ENCODE measurements at regions not wholly inside any gene's neighbourhood (a gene's known extent, or its start where the extent isn't known, plus 50 kb on each side); places are given as distances from the start of the nearest gene placed in this dataset.

GRCh38 chr11:116185551-116185950 lies 587.2 kb downstream of the BUD13 start:
- no peak for ATAC-seq
- no peak for TF ChIP-seq PPARA (CRISPR knock-in tag; IDR thresholded peaks at IDR 0.05; ENCODE audit: borderline replicate concordance)
- TF ChIP-seq RARB (CRISPR knock-in tag; IDR thresholded peaks at IDR 0.05): no peak
- no peak for TF ChIP-seq TOX (CRISPR knock-in tag; IDR thresholded peaks at IDR 0.05; ENCODE audit: borderline replicate concordance)
- TF ChIP-seq TCF4 (CRISPR knock-in tag; IDR thresholded peaks at IDR 0.05; ENCODE audit: borderline replicate concordance): no peak
- TF ChIP-seq OSR1 (CRISPR knock-in tag; IDR thresholded peaks at IDR 0.05): no peak
- no peak for TF ChIP-seq GLIS3 (CRISPR knock-in tag; IDR thresholded peaks at IDR 0.05)
- no peak for TF ChIP-seq ARNTL (CRISPR knock-in tag; IDR thresholded peaks at IDR 0.05; ENCODE audit: borderline replicate concordance, low read depth)
- no peak for TF ChIP-seq BACH2 (CRISPR knock-in tag; IDR thresholded peaks at IDR 0.05; ENCODE audit: borderline replicate concordance)
- TF ChIP-seq ZNF565 (CRISPR knock-in tag; conservative IDR thresholded peaks at IDR 0.05; ENCODE audit: low read depth): no peak
- TF ChIP-seq POU6F1 (CRISPR knock-in tag; IDR thresholded peaks at IDR 0.05; ENCODE audit: borderline replicate concordance, low read depth): no peak
- no peak for TF ChIP-seq ISL1 (CRISPR knock-in tag; IDR thresholded peaks at IDR 0.05)
- no peak for TF ChIP-seq ZNF70 (CRISPR knock-in tag; IDR thresholded peaks at IDR 0.05)
- no peak for TF ChIP-seq SNAI2 (CRISPR knock-in tag; IDR thresholded peaks at IDR 0.05)
- TF ChIP-seq ZNF8 (CRISPR knock-in tag; IDR thresholded peaks at IDR 0.05): no peak
- TF ChIP-seq CSRNP3 (CRISPR knock-in tag; IDR thresholded peaks at IDR 0.05): no peak
- no peak for TF ChIP-seq TSHZ2 (CRISPR knock-in tag; IDR thresholded peaks at IDR 0.05)
- TF ChIP-seq ZC3H10 (CRISPR knock-in tag; IDR thresholded peaks at IDR 0.05): no peak
- no peak for TF ChIP-seq ZFP30 (CRISPR knock-in tag; IDR thresholded peaks at IDR 0.05)
- no peak for TF ChIP-seq CREB5 (CRISPR knock-in tag; IDR thresholded peaks at IDR 0.05; ENCODE audit: low read depth)

- ATAC-seq: no peak
- TF ChIP-seq CSRNP3 (CRISPR knock-in tag; IDR thresholded peaks at IDR 0.05) (no peak), PATZ1 (CRISPR knock-in tag; IDR thresholded peaks at IDR 0.05; ENCODE audit: borderline replicate concordance) (no peak), TCF4 (CRISPR knock-in tag; IDR thresholded peaks at IDR 0.05; ENCODE audit: borderline replicate concordance) (no peak), ARNTL (CRISPR knock-in tag; IDR thresholded peaks at IDR 0.05; ENCODE audit: borderline replicate concordance, low read depth) (no peak), OSR1 (CRISPR knock-in tag; IDR thresholded peaks at IDR 0.05) (no peak), ZFP3 (CRISPR knock-in tag; IDR thresholded peaks at IDR 0.05) (no peak), CSDC2 (CRISPR knock-in tag; IDR thresholded peaks at IDR 0.05) (no peak), CREB5 (CRISPR knock-in tag; IDR thresholded peaks at IDR 0.05; ENCODE audit: low read depth) (no peak), ZNF70 (CRISPR knock-in tag; IDR thresholded peaks at IDR 0.05) (no peak), TSHZ2 (CRISPR knock-in tag; IDR thresholded peaks at IDR 0.05) (no peak), ESRRG (CRISPR knock-in tag; IDR thresholded peaks at IDR 0.05) (no peak), ZNF565 (CRISPR knock-in tag; conservative IDR thresholded peaks at IDR 0.05; ENCODE audit: low read depth) (no peak), BACH2 (CRISPR knock-in tag; IDR thresholded peaks at IDR 0.05; ENCODE audit: borderline replicate concordance) (no peak), ZNF8 (CRISPR knock-in tag; IDR thresholded peaks at IDR 0.05) (no peak)
These were observed 588.0 kb downstream of the BUD13 start for GRCh38 chr11:116184763-116185162.
